ENCODE measurements at regions not wholly inside any gene's neighbourhood (a gene's known extent, or its start where the extent isn't known, plus 50 kb on each side); places are given as distances from the start of the nearest gene placed in this dataset.

GRCh38 chr12:84435682-84436081 lies 476.9 kb downstream of the SLC6A15 start:
- TF ChIP-seq CTCF (IDR thresholded peaks at IDR 0.05; ENCODE audit: low read length, missing control alignments) = no peak
- DNase-seq (ENCODE audit: low read depth) = no peak
- H3K4me3 ChIP-seq (replicated peaks; ENCODE audit: low read depth, low read length) = no peak overlapping the region

- DNase-seq (ENCODE audit: low read depth) = no peak
- no peak overlapping the region for H3K4me3 ChIP-seq (replicated peaks; ENCODE audit: low read depth, low read length)
- no peak for TF ChIP-seq CTCF (IDR thresholded peaks at IDR 0.05; ENCODE audit: low read length, missing control alignments)
These were observed 490.3 kb downstream of the SLC6A15 start for GRCh38 chr12:84422340-84422739.

GRCh38 chr12:84421103-84421502 lies 491.5 kb downstream of the SLC6A15 start:
- DNase-seq (ENCODE audit: low read depth) = no peak
- TF ChIP-seq CTCF (IDR thresholded peaks at IDR 0.05; ENCODE audit: low read length, missing control alignments) = no peak
- no peak overlapping the region for H3K4me3 ChIP-seq (replicated peaks; ENCODE audit: low read depth, low read length)

- DNase-seq (ENCODE audit: low read depth) = no peak
- TF ChIP-seq CTCF (IDR thresholded peaks at IDR 0.05; ENCODE audit: low read length, missing control alignments) = no peak
- no peak overlapping the region for H3K4me3 ChIP-seq (replicated peaks; ENCODE audit: low read depth, low read length)
These were observed 496.0 kb downstream of the SLC6A15 start for GRCh38 chr12:84416626-84417025.

GRCh38 chr12:84415946-84416345 lies 496.7 kb downstream of the SLC6A15 start:
- no peak for DNase-seq (ENCODE audit: low read depth)
- no peak overlapping the region for H3K4me3 ChIP-seq (replicated peaks; ENCODE audit: low read depth, low read length)
- no peak for TF ChIP-seq CTCF (IDR thresholded peaks at IDR 0.05; ENCODE audit: low read length, missing control alignments)

- TF ChIP-seq CTCF (IDR thresholded peaks at IDR 0.05; ENCODE audit: low read length, missing control alignments) = no peak
- no peak overlapping the region for H3K4me3 ChIP-seq (replicated peaks; ENCODE audit: low read depth, low read length)
- DNase-seq (ENCODE audit: low read depth) = no peak
These were observed 498.9 kb downstream of the SLC6A15 start for GRCh38 chr12:84413656-84414055.

- no peak overlapping the region for H3K4me3 ChIP-seq (replicated peaks; ENCODE audit: low read depth, low read length)
- no peak for DNase-seq (ENCODE audit: low read depth)
- no peak for TF ChIP-seq CTCF (IDR thresholded peaks at IDR 0.05; ENCODE audit: low read length, missing control alignments)
These were observed 500.4 kb downstream of the SLC6A15 start for GRCh38 chr12:84412226-84412625.
